Left lung (tissue), 4 donors: ENCODE measurements at regions not wholly inside any gene's neighbourhood (a gene's known extent, or its start where the extent isn't known, plus 50 kb on each side); places are given as distances from the start of the nearest gene placed in this dataset.

Source experiments
- ATAC-seq: fragments of 200-7000 bp; cut with Tn5 transposase; one replicate; pipeline ENCODE4 v1.9.1; 2020; ENCODE audit warnings: moderate library complexity
- DNase-seq, 4 donors: peaks; one replicate each; pipeline ENCODE4 v3.0.0-alpha.2; 2013 to 2020
- H3K27ac ChIP-seq, 2 donors: fragments of 200-600 bp; sonication (generic) in 1 of 2; one replicate each; pipeline versions ENCODE4 v1.5.0 to v1.8.0; 2020 to 2021
- H3K27me3 ChIP-seq, 2 donors: fragments of 200-600 bp; sonication (generic) in 1 of 2; one replicate each; pipeline versions ENCODE4 v1.5.0 to v1.8.0; 2020 to 2021
- H3K36me3 ChIP-seq, 2 donors: fragments of 200-600 bp; sonication (generic) in 1 of 2; one replicate each; pipeline versions ENCODE4 v1.5.0 to v1.8.0; 2020 to 2021
- H3K4me1 ChIP-seq, 2 donors: fragments of 200-600 bp; one replicate each; pipeline ENCODE4 v1.8.0; 2021
- H3K4me3 ChIP-seq, 2 donors: fragments of 200-600 bp; sonication (generic) in 1 of 2; one replicate each; pipeline versions ENCODE4 v1.5.0 to v1.8.0; 2020 to 2021; ENCODE audit warnings: mild to moderate bottlenecking in 1 of 2
- H3K9me3 ChIP-seq, 2 donors: fragments of 200-600 bp; sonication (generic) in 1 of 2; one replicate each; pipeline versions ENCODE4 v1.5.0 to v1.8.0; 2020 to 2021
- CTCF ChIP-seq, 2 donors: fragments of 200-600 bp; sonication (generic) in 1 of 2; IDR thresholded peaks; one replicate each; pipeline versions ENCODE4 v1.5.0 to v1.8.0; 2021; ENCODE audit warnings: antibody characterized with exemption in 2 of 2
- intact Hi-C, 2 donors: fragments of 100-400 bp; cut with DNase I; formaldehyde crosslinking; loops; one replicate each; pipeline versions ENCODE4 v1.11.2 to v1.14.2; 2022
- donor health status: DM: no; HTN: yes; CAD: no.
- donor health status: DM: no; HTN: no; CAD: no.

- DNase-seq (no peak), ATAC-seq (no peak)
- Histone ChIP-seq H3K9me3 (peaks cover 0 to 4% of the 10 kb centered on the region in 2 donors), H3K4me1 (no peaks in the 10 kb centered on the region), H3K27me3 (no peaks in the 10 kb centered on the region), H3K36me3 (no peaks in the 10 kb centered on the region), H3K4me3 (no peak overlapping the region), H3K27ac (no peak overlapping the region)
- intact Hi-C loops, result no loop called here
- TF ChIP-seq CTCF (IDR thresholded peaks at IDR 0.05), result no peak
These were observed 129.5 kb upstream of the OPCML start for GRCh38 chr11:133661846-133662245.

GRCh38 chr11:133660202-133660568 is 127.9 kb upstream of the OPCML start:
- TF ChIP-seq CTCF (IDR thresholded peaks at IDR 0.05), result no peak
- Histone ChIP-seq H3K27ac (no peak overlapping the region), H3K36me3 (no peaks in the 10 kb centered on the region), H3K4me3 (no peak overlapping the region), H3K9me3 (peaks cover 0 to 10% of the 10 kb centered on the region in 2 donors), H3K4me1 (no peaks in the 10 kb centered on the region), H3K27me3 (peaks cover 0 to 8% of the 10 kb centered on the region in 2 donors)
- ATAC-seq (no peak), DNase-seq (no peak)
- intact Hi-C loops, result no loop called here

GRCh38 chr11:133659538-133660201 is 127.4 kb upstream of the OPCML start:
- no peak for TF ChIP-seq CTCF (IDR thresholded peaks at IDR 0.05)
- peaks cover 0 to 13% of the 10 kb centered on the region in 2 donors for H3K27me3 ChIP-seq
- H3K9me3 ChIP-seq, result peaks cover 0 to 10% of the 10 kb centered on the region in 2 donors
- no peak for ATAC-seq
- DNase-seq, result no peak
- H3K36me3 ChIP-seq, result no peaks in the 10 kb centered on the region
- no peaks in the 10 kb centered on the region for H3K4me1 ChIP-seq
- intact Hi-C loops, result no loop called here
- no peak overlapping the region for H3K27ac ChIP-seq
- no peak overlapping the region for H3K4me3 ChIP-seq

DNA sequence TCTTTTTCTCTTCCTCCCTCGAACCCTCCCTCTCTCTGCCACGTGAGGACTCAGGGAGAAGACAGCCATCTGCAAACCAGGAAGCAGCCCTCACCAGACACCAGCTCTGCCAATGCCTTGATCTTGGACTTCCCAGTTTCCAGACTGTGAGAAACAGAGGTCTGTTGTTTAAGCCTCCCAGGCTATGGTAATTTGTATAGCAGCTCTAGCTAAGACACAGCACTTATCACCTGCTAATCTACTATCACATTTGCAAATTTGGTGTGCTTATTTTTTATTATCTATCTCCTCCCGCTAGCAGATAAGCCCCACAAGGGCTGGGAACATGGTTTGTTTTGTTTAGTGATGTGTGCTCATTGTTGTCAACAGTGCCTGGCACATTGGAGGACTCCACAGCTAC is 124.8 kb upstream of the OPCML start:
- Histone ChIP-seq H3K4me3 (no peak overlapping the region), H3K27ac (no peak overlapping the region), H3K9me3 (peaks cover 0 to 10% of the 10 kb centered on the region in 2 donors), H3K27me3 (peaks cover 0 to 13% of the 10 kb centered on the region in 2 donors), H3K36me3 (no peaks in the 10 kb centered on the region), H3K4me1 (no peaks in the 10 kb centered on the region)
- intact Hi-C loops, result no loop called here
- no peak for TF ChIP-seq CTCF (IDR thresholded peaks at IDR 0.05)
- DNase-seq (no peak), ATAC-seq (no peak)

- ATAC-seq, result no peak
- no peak for TF ChIP-seq CTCF (IDR thresholded peaks at IDR 0.05)
- DNase-seq, result no peak
These were observed 123.9 kb upstream of the OPCML start for GRCh38 chr11:133656082-133656635.

More at GRCh38 chr11:133656082-133656635, 123.9 kb upstream of the OPCML start:
- Histone ChIP-seq H3K27me3 (peaks cover 0 to 13% of the 10 kb centered on the region in 2 donors), H3K4me3 (no peak overlapping the region), H3K27ac (no peak overlapping the region), H3K4me1 (no peaks in the 10 kb centered on the region), H3K9me3 (peaks cover 0 to 10% of the 10 kb centered on the region in 2 donors), H3K36me3 (no peaks in the 10 kb centered on the region)
- intact Hi-C loops, result no loop called here
